ENCODE measurements at regions not wholly inside any gene's neighbourhood (a gene's known extent, or its start where the extent isn't known, plus 50 kb on each side); places are given as distances from the start of the nearest gene placed in this dataset.

GRCh38 chr2:60371681-60372080, 181.8 kb downstream of the BCL11A start:
- no peak for TF ChIP-seq CTCF (IDR thresholded peaks at IDR 0.05)
- no peak for TF ChIP-seq POLR2A (IDR thresholded peaks at IDR 0.05)
